Mesendoderm (in vitro differentiated cells): ENCODE measurements at regions not wholly inside any gene's neighbourhood (a gene's known extent, or its start where the extent isn't known, plus 50 kb on each side); places are given as distances from the start of the nearest gene placed in this dataset.
A peak's percentile ranks its signal among the peaks of the same experiment; 100 is the strongest.

Source experiments
- DNase-seq: peaks from one replicate; pipeline ENCODE4 v3.0.0; 2013
- H2AK5ac ChIP-seq: 2 replicates; pipeline ENCODE4 v1.6.1; 2013; ENCODE audit warnings: low read length, inconsistent platforms
- H2BK120ac ChIP-seq: 2 replicates; pipeline ENCODE4 v1.6.1; 2013; ENCODE audit warnings: low read depth, mild to moderate bottlenecking, low read length, moderate library complexity, mixed read lengths
- H2BK15ac ChIP-seq: replicated peaks from 2 replicates; pipeline ENCODE4 v1.6.1; 2013; ENCODE audit warnings: low read depth, mild to moderate bottlenecking, moderate library complexity
- H2BK5ac ChIP-seq: 2 replicates; pipeline ENCODE4 v1.6.1; 2013; ENCODE audit warnings: low read length, inconsistent platforms
- H3K18ac ChIP-seq: 2 replicates; pipeline ENCODE4 v1.6.1; 2013; ENCODE audit warnings: mild to moderate bottlenecking, low read length, mixed read lengths
- H3K23ac ChIP-seq: one replicate; pipeline ENCODE4 v1.6.1; 2013; ENCODE audit warnings: low read length
- H3K27ac ChIP-seq: 2 replicates; pipeline ENCODE4 v1.5.1; 2013; ENCODE audit warnings: low read depth, mild to moderate bottlenecking, inconsistent platforms, low read length, moderate library complexity
- H3K27me3 ChIP-seq: 2 replicates; pipeline ENCODE4 v1.6.1; 2013; ENCODE audit warnings: low read length, control low read depth, mild to moderate bottlenecking, inconsistent platforms; ENCODE audit not compliant: insufficient read depth, poor library complexity
- H3K36me3 ChIP-seq: 2 replicates; pipeline ENCODE4 v1.6.1; 2013; ENCODE audit warnings: low read length, inconsistent platforms; ENCODE audit not compliant: control insufficient read depth, insufficient read depth
- H3K4ac ChIP-seq: one replicate; pipeline ENCODE4 v1.6.1; 2013; ENCODE audit warnings: low read depth, mild to moderate bottlenecking, low read length, moderate library complexity
- H3K4me1 ChIP-seq: 2 replicates; pipeline ENCODE4 v1.6.1; 2013; ENCODE audit warnings: low read depth, low read length, inconsistent platforms; ENCODE audit not compliant: control insufficient read depth
- H3K4me2 ChIP-seq: 2 replicates; pipeline ENCODE4 v1.6.1; 2013; ENCODE audit warnings: low read length
- H3K4me3 ChIP-seq: 2 replicates; pipeline ENCODE4 v1.5.1; 2013; ENCODE audit warnings: mild to moderate bottlenecking, low read length
- H3K56ac ChIP-seq: one replicate; pipeline ENCODE4 v1.6.1; 2013; ENCODE audit warnings: low read length
- H3K79me1 ChIP-seq: 2 replicates; pipeline ENCODE4 v1.6.1; 2013; ENCODE audit warnings: low read length, inconsistent platforms
- H3K79me2 ChIP-seq: 2 replicates; pipeline ENCODE4 v1.6.1; 2013; ENCODE audit warnings: mild to moderate bottlenecking, low read length; ENCODE audit not compliant: control insufficient read depth, insufficient read depth
- H3K9ac ChIP-seq: 2 replicates; pipeline ENCODE4 v1.6.1; 2013; ENCODE audit warnings: low read length, inconsistent platforms
- H4K5ac ChIP-seq: one replicate; pipeline ENCODE4 v1.6.1; 2013; ENCODE audit warnings: low read length
- H4K8ac ChIP-seq: one replicate; pipeline ENCODE4 v1.6.1; 2013; ENCODE audit warnings: low read depth, mild to moderate bottlenecking, control low read depth, low read length, moderate library complexity
- WGBS: extraction: QIAGEN DNeasy Blood & Tissue Kit; methylation state at CpG from one replicate; pipeline ENCODE4 v1.1.7; 2013; ENCODE audit warnings: low lambda C conversion rate, missing lambda C conversion rate; ENCODE audit not compliant: insufficient coverage; ENCODE audit errors: extremely low coverage; 5-methylcytosine and 5-hydroxymethylcytosine counted together

DNA sequence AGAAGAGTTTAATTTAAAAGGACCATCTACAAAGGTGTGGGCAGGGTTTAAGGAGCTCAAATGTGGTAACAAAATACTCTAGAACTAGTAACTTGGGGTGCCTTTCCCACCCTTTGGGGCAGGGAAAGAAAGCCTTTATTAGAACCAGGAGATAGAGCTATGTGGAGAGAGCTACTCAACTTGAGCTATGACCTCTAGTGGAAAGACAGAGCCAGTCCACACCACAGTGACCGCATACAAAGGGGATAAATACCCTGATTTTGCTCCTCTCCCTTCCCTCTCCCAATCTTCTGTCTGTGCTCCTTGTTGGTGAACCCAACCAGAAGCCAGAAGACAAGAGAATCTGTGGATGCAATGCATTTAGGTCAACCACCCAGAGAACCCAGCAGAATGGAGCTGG is 54.4 kb upstream of the JAK1 start:
- Histone ChIP-seq H3K23ac (no peak overlapping the region), H3K27me3 (no peaks in the 10 kb centered on the region), H3K4me1 (no peaks in the 10 kb centered on the region), H3K56ac (no peak overlapping the region), H3K9ac (no peak overlapping the region), H3K4me3 (no peak overlapping the region), H3K79me1 (no peaks in the 10 kb centered on the region), H2BK120ac (no peak overlapping the region), H3K27ac (no peak overlapping the region), H3K18ac (no peak overlapping the region), H3K4me2 (no peak overlapping the region), H4K8ac (no peak overlapping the region), H2BK5ac (no peak overlapping the region), H2BK15ac (no peak overlapping the region), H2AK5ac (no peak overlapping the region), H3K36me3 (no peaks in the 10 kb centered on the region), H4K5ac (no peak overlapping the region), H3K79me2 (no peaks in the 10 kb centered on the region), H3K4ac (no peak overlapping the region)
- WGBS = no CpG with 5 or more reads among the region's 1 CpG
- peak; percentile 51 for DNase-seq

DNA sequence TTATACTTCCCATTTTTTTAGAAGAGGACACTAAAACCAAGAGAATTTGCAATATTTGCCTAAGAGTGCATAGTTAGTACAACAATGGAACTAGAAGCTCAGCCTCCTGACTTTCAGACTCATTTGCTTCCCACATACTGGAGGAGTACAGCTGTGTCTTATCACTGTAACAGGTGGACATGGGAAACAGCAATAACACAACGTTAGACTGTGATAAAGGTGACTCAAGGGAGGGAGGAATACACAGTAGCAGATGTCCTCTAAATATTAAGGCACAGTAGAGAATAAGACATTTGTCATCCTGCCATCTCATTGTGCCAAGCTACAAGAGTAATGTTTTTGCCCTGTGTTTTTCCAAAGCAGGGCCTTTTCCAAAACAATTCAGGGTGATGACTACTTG is 55.4 kb upstream of the JAK1 start:
- Histone ChIP-seq H2BK15ac (no peak overlapping the region), H3K36me3 (no peaks in the 10 kb centered on the region), H3K56ac (no peak overlapping the region), H3K23ac (no peak overlapping the region), H2AK5ac (no peak overlapping the region), H3K27ac (no peak overlapping the region), H3K27me3 (no peaks in the 10 kb centered on the region), H3K9ac (no peak overlapping the region), H2BK120ac (no peak overlapping the region), H4K8ac (no peak overlapping the region), H3K79me2 (no peaks in the 10 kb centered on the region), H3K79me1 (no peaks in the 10 kb centered on the region), H4K5ac (no peak overlapping the region), H3K4me3 (no peak overlapping the region), H2BK5ac (no peak overlapping the region), H3K4me1 (peaks cover 4% of the 10 kb centered on the region), H3K18ac (no peak overlapping the region), H3K4ac (no peak overlapping the region), H3K4me2 (no peak overlapping the region)
- DNase-seq = no peak
- WGBS = no CpG with 5 or more reads among the region's 1 CpG

DNA sequence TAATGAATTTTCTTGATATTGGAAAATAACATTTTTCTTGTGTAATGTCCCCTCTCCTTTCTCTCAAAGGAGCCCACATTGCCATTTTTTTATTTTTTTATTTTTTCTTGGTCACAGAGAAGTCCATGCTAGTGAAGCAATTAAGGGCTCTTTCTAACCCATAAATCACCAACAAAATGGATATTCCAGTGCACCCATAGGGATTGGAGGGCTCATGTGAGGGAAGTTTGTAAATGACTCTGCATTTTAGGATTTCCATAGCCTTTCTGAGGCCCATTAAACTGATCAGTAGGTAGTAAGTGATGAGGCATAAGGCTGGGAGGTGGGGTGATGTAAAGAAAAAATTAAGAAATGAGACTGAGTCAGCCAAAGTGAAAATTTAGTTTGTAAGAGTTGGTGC is 55.9 kb upstream of the JAK1 start:
- Histone ChIP-seq H3K4me1 (peaks cover 4% of the 10 kb centered on the region), H3K9ac (no peak overlapping the region), H2BK120ac (no peak overlapping the region), H2AK5ac (no peak overlapping the region), H4K8ac (no peak overlapping the region), H3K4ac (no peak overlapping the region), H3K79me1 (no peaks in the 10 kb centered on the region), H3K23ac (no peak overlapping the region), H3K4me2 (no peak overlapping the region), H2BK15ac (no peak overlapping the region), H3K18ac (no peak overlapping the region), H2BK5ac (no peak overlapping the region), H4K5ac (no peak overlapping the region), H3K4me3 (no peak overlapping the region), H3K36me3 (no peaks in the 10 kb centered on the region), H3K79me2 (no peaks in the 10 kb centered on the region), H3K27me3 (no peaks in the 10 kb centered on the region), H3K56ac (no peak overlapping the region), H3K27ac (no peak overlapping the region)
- no peak for DNase-seq

DNA sequence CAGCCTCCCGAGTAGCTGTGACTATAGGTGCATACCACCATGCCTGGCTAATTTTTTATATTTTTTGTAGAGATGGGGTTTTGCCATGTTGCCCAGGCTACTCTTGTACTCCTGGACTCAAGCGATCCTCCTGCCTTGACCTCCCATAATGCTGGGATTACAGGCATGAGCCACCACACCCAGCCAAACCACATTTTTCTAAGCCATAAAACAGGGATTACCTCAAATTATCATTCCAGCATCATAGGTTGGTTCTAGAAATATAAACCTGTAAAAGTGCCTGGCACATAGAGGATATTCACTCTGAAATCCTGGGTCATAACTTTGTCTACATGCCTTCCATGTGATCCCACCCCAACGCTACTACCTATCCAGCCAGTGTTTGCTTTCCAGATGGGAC is 59.4 kb upstream of the JAK1 start:
- no peak overlapping the region for H3K9ac ChIP-seq
- H3K79me1 ChIP-seq = no peaks in the 10 kb centered on the region
- no peak overlapping the region for H2BK120ac ChIP-seq
- no peaks in the 10 kb centered on the region for H3K27me3 ChIP-seq
- no CpG with 5 or more reads among the region's 3 CpGs for WGBS
- H3K56ac ChIP-seq = no peak overlapping the region
- no peak overlapping the region for H4K5ac ChIP-seq
- no peak overlapping the region for H3K23ac ChIP-seq
- no peak overlapping the region for H3K4me2 ChIP-seq
- no peak overlapping the region for H3K27ac ChIP-seq
- no peak overlapping the region for H3K18ac ChIP-seq
- H4K8ac ChIP-seq = no peak overlapping the region
- H3K79me2 ChIP-seq = no peaks in the 10 kb centered on the region
- no peak overlapping the region for H3K4me3 ChIP-seq
- H2BK15ac ChIP-seq = no peak overlapping the region
- no peak overlapping the region for H2AK5ac ChIP-seq
- H2BK5ac ChIP-seq = no peak overlapping the region
- no peaks in the 10 kb centered on the region for H3K36me3 ChIP-seq
- H3K4ac ChIP-seq = peak overlapping the region; percentile 8
- H3K4me1 ChIP-seq = peaks cover 7% of the 10 kb centered on the region
- DNase-seq = no peak

DNA sequence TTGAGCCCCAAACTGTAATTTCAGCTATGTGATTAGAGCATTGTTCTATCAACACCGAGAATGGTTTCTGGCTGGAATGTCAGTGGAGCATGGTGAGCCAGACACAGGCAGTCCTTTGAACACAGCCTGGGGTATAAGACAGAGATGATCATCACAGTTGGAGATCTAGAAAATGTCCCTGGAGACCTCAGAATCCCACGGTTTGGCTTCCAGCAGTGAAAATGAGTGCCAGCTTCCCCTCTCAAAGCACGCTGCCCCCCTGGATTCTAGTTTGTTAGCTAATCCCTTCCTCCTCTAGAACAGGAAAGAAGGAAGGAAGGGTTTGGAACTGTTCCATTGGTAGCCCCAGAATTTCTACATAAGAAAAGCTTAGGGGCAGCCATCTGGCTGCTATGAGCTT is 59.9 kb upstream of the JAK1 start:
- no peak overlapping the region for H2BK120ac ChIP-seq
- no peak overlapping the region for H3K27ac ChIP-seq
- no peak overlapping the region for H3K56ac ChIP-seq
- H3K23ac ChIP-seq = no peak overlapping the region
- no peaks in the 10 kb centered on the region for H3K36me3 ChIP-seq
- H4K5ac ChIP-seq = no peak overlapping the region
- no peak overlapping the region for H2BK5ac ChIP-seq
- H3K18ac ChIP-seq = no peak overlapping the region
- no CpG with 5 or more reads among the region's 3 CpGs for WGBS
- H3K4ac ChIP-seq = no peak overlapping the region
- no peak overlapping the region for H3K4me2 ChIP-seq
- no peak overlapping the region for H3K4me3 ChIP-seq
- H4K8ac ChIP-seq = no peak overlapping the region
- no peaks in the 10 kb centered on the region for H3K27me3 ChIP-seq
- H3K9ac ChIP-seq = no peak overlapping the region
- H2AK5ac ChIP-seq = no peak overlapping the region
- peak; percentile 46 for DNase-seq
- H3K79me2 ChIP-seq = no peaks in the 10 kb centered on the region
- H2BK15ac ChIP-seq = no peak overlapping the region
- peaks cover 7% of the 10 kb centered on the region for H3K4me1 ChIP-seq
- no peaks in the 10 kb centered on the region for H3K79me1 ChIP-seq

DNA sequence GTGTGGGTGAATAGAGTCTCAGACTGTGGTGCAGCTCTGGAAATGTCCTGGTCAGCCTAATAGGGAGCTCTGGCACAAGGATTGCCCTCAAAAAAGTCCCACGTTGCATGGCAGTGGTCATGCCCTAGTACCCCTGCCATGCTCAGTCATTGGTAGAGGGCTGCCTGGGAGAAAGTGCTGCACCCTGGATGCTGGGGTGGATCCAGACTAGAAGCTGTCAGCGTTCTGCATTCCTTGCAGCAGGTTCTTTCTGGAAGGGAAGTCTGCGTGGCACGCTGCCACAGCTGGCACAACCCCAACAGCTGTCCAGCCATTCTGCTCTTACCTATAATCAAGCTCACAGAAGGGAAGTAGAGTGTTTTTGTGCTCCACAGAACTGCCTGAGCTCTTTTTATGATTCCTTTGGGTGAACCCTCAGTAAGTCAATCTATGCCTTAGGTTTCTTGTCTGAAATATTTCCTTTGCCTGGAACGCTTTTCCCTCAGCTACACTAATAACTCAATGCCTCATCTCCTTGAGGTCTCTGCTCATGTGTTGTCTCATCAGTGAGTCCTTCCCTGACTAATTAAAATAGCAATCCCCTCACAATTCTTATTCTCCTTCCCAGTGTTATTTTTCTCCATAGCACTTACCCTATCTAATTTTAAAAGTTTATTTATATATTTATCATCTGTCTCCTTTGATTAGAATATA is 61.5 kb upstream of the JAK1 start:
- H3K56ac ChIP-seq = no peak overlapping the region
- no CpG with 5 or more reads among the region's 5 CpGs for WGBS
- H3K9ac ChIP-seq = no peak overlapping the region
- H3K18ac ChIP-seq = no peak overlapping the region
- H3K4me1 ChIP-seq = peaks cover 7% of the 10 kb centered on the region
- no peaks in the 10 kb centered on the region for H3K79me1 ChIP-seq
- H3K4ac ChIP-seq = no peak overlapping the region
- no peak overlapping the region for H4K5ac ChIP-seq
- no peak overlapping the region for H4K8ac ChIP-seq
- H2BK120ac ChIP-seq = no peak overlapping the region
- H3K36me3 ChIP-seq = no peaks in the 10 kb centered on the region
- DNase-seq = no peak
- H2AK5ac ChIP-seq = no peak overlapping the region
- H3K4me2 ChIP-seq = no peak overlapping the region
- H3K4me3 ChIP-seq = no peak overlapping the region
- no peak overlapping the region for H2BK5ac ChIP-seq
- H3K79me2 ChIP-seq = no peaks in the 10 kb centered on the region
- H2BK15ac ChIP-seq = no peak overlapping the region
- H3K27ac ChIP-seq = no peak overlapping the region
- H3K23ac ChIP-seq = no peak overlapping the region
- H3K27me3 ChIP-seq = no peaks in the 10 kb centered on the region
